Left lung (tissue), 4 donors: ENCODE measurements at regions not wholly inside any gene's neighbourhood (a gene's known extent, or its start where the extent isn't known, plus 50 kb on each side); places are given as distances from the start of the nearest gene placed in this dataset.
A peak's percentile ranks its signal among the peaks of the same experiment; 100 is the strongest.

Experiments used
- ATAC-seq: fragments of 200-7000 bp; cut with Tn5 transposase; one replicate; pipeline ENCODE4 v1.9.1; 2020; ENCODE audit warnings: moderate library complexity
- DNase-seq, 4 donors: peaks; one replicate each; pipeline ENCODE4 v3.0.0-alpha.2; 2013 to 2020
- H3K27ac ChIP-seq, 2 donors: fragments of 200-600 bp; sonication (generic) in 1 of 2; one replicate each; pipeline versions ENCODE4 v1.5.0 to v1.8.0; 2020 to 2021
- H3K27me3 ChIP-seq, 2 donors: fragments of 200-600 bp; sonication (generic) in 1 of 2; one replicate each; pipeline versions ENCODE4 v1.5.0 to v1.8.0; 2020 to 2021
- H3K36me3 ChIP-seq, 2 donors: fragments of 200-600 bp; sonication (generic) in 1 of 2; one replicate each; pipeline versions ENCODE4 v1.5.0 to v1.8.0; 2020 to 2021
- H3K4me1 ChIP-seq, 2 donors: fragments of 200-600 bp; one replicate each; pipeline ENCODE4 v1.8.0; 2021
- H3K4me3 ChIP-seq, 2 donors: fragments of 200-600 bp; sonication (generic) in 1 of 2; one replicate each; pipeline versions ENCODE4 v1.5.0 to v1.8.0; 2020 to 2021; ENCODE audit warnings: mild to moderate bottlenecking in 1 of 2
- H3K9me3 ChIP-seq, 2 donors: fragments of 200-600 bp; sonication (generic) in 1 of 2; one replicate each; pipeline versions ENCODE4 v1.5.0 to v1.8.0; 2020 to 2021
- CTCF ChIP-seq, 2 donors: fragments of 200-600 bp; sonication (generic) in 1 of 2; IDR thresholded peaks; one replicate each; pipeline versions ENCODE4 v1.5.0 to v1.8.0; 2021; ENCODE audit warnings: antibody characterized with exemption in 2 of 2
- intact Hi-C, 2 donors: fragments of 100-400 bp; cut with DNase I; formaldehyde crosslinking; loops; one replicate each; pipeline versions ENCODE4 v1.11.2 to v1.14.2; 2022
- donor health status: DM: no; HTN: yes; CAD: no.
- donor health status: DM: no; HTN: no; CAD: no.

GRCh38 chr10:125555743-125556142, 127.2 kb downstream of the TEX36 start:
- H3K27me3 ChIP-seq: peaks cover 0 to 14% of the 10 kb centered on the region in 2 donors
- ATAC-seq: peak; percentile 31
- H3K9me3 ChIP-seq: peaks cover 0 to 16% of the 10 kb centered on the region in 2 donors
- no peak for DNase-seq
- no peak overlapping the region for H3K4me3 ChIP-seq
- H3K4me1 ChIP-seq: no peaks in the 10 kb centered on the region
- TF ChIP-seq CTCF (IDR thresholded peaks at IDR 0.05): no peak
- H3K36me3 ChIP-seq: no peaks in the 10 kb centered on the region
- intact Hi-C loops: no loop called here
- H3K27ac ChIP-seq: no peak overlapping the region

DNA sequence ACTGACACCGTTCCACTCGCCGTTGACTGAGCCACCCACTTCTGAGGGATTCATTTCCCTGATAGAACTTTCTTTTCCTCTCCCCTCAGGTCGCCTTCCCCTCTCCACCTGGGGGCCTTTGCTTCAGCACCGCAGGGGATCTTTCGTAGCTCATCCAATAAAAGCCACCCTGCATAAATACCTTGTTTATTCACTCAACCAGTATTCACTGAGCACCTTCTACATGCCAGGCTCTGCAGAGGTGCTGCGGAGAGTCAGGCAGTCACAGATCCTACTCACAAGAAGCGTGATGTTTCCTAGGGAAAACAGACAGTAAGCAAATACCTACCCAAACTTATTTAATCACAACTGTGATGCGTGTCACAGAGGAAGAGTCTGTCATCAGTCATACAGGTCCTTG, 127.7 kb downstream of the TEX36 start:
- Histone ChIP-seq H3K27ac (no peak overlapping the region), H3K9me3 (peaks cover 0 to 16% of the 10 kb centered on the region in 2 donors), H3K4me3 (no peak overlapping the region), H3K4me1 (no peaks in the 10 kb centered on the region), H3K27me3 (peaks cover 0 to 14% of the 10 kb centered on the region in 2 donors), H3K36me3 (no peaks in the 10 kb centered on the region)
- TF ChIP-seq CTCF (IDR thresholded peaks at IDR 0.05): no peak
- intact Hi-C loops: no loop called here
- no peak for DNase-seq
- no peak for ATAC-seq

- TF ChIP-seq CTCF (IDR thresholded peaks at IDR 0.05): no peak
- DNase-seq (no peak), ATAC-seq (no peak)
- Histone ChIP-seq H3K36me3 (no peaks in the 10 kb centered on the region), H3K9me3 (peaks cover 0 to 16% of the 10 kb centered on the region in 2 donors), H3K4me3 (no peak overlapping the region), H3K4me1 (no peaks in the 10 kb centered on the region), H3K27ac (no peak overlapping the region), H3K27me3 (peaks cover 0 to 14% of the 10 kb centered on the region in 2 donors)
- intact Hi-C loops: no loop called here
Observed at GRCh38 chr10:125554753-125555152, 128.2 kb downstream of the TEX36 start.

GRCh38 chr10:125554016-125554703, 128.8 kb downstream of the TEX36 start:
- Histone ChIP-seq H3K4me3 (no peak overlapping the region), H3K27ac (no peak overlapping the region), H3K27me3 (peaks cover 0 to 14% of the 10 kb centered on the region in 2 donors), H3K9me3 (peaks cover 0 to 16% of the 10 kb centered on the region in 2 donors), H3K36me3 (no peaks in the 10 kb centered on the region), H3K4me1 (no peaks in the 10 kb centered on the region)
- TF ChIP-seq CTCF (IDR thresholded peaks at IDR 0.05): no peak
- DNase-seq (no peak), ATAC-seq (no peak)
- intact Hi-C loops: no loop called here

DNA sequence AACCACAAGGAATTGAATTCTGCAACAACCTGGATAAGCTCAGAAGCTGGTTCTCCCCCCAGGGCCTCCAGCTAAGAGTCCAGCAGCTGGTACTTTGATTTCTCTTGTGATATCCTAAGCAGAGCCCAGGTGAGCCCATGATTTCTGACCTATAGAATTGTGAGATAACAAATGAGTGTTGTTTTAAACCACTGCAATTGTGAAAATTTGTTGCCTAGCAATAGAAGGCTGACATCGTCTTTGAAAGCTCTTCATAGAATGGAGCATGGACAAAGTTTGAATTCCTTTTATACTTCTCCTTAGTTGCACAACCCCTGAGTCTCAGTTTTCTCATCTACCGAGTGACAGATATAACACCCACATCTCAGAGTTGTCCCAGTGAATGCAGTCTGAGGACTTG, 129.9 kb downstream of the TEX36 start:
- DNase-seq (no peak), ATAC-seq (no peak)
- intact Hi-C loops: no loop called here
- Histone ChIP-seq H3K9me3 (peaks cover 0 to 16% of the 10 kb centered on the region in 2 donors), H3K27ac (no peak overlapping the region), H3K4me3 (no peak overlapping the region), H3K4me1 (no peaks in the 10 kb centered on the region), H3K36me3 (no peaks in the 10 kb centered on the region), H3K27me3 (peaks cover 0 to 14% of the 10 kb centered on the region in 2 donors)
- no peak for TF ChIP-seq CTCF (IDR thresholded peaks at IDR 0.05)
